ENCODE measurements at regions not wholly inside any gene's neighbourhood (a gene's known extent, or its start where the extent isn't known, plus 50 kb on each side); places are given as distances from the start of the nearest gene placed in this dataset.

- TF ChIP-seq, protein P1, sequence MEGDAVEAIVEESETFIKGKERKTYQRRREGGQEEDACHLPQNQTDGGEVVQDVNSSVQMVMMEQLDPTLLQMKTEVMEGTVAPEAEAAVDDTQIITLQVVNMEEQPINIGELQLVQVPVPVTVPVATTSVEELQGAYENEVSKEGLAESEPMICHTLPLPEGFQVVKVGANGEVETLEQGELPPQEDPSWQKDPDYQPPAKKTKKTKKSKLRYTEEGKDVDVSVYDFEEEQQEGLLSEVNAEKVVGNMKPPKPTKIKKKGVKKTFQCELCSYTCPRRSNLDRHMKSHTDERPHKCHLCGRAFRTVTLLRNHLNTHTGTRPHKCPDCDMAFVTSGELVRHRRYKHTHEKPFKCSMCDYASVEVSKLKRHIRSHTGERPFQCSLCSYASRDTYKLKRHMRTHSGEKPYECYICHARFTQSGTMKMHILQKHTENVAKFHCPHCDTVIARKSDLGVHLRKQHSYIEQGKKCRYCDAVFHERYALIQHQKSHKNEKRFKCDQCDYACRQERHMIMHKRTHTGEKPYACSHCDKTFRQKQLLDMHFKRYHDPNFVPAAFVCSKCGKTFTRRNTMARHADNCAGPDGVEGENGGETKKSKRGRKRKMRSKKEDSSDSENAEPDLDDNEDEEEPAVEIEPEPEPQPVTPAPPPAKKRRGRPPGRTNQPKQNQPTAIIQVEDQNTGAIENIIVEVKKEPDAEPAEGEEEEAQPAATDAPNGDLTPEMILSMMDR (IDR thresholded peaks at IDR 0.05) = no peak
- TF ChIP-seq POLR2A (IDR thresholded peaks at IDR 0.05) = no peak
Observed at GRCh38 chr9:75372499-75373268, 284.4 kb downstream of the OSTF1 start.

All from testis (tissue), 2 donors.